Keratinocyte (primary cell): ENCODE measurements at regions not wholly inside any gene's neighbourhood (a gene's known extent, or its start where the extent isn't known, plus 50 kb on each side); places are given as distances from the start of the nearest gene placed in this dataset.

Experiments
- DNase-seq: peaks from one replicate; pipeline ENCODE4 v3.0.0-alpha.2; 2011; ENCODE audit warnings: low read depth, missing footprints, low spot score
- FAIRE-seq: peaks from 2 replicates; lab custom pipeline; 2011; peaks lifted over from hg19 to GRCh38; lab: Jason Lieb, UNC
- H2AFZ ChIP-seq: 2 replicates; pipeline ENCODE4 v1.6.0; 2012; ENCODE audit warnings: low read length, control low read depth, inconsistent platforms; ENCODE audit not compliant: control insufficient read depth
- H3K27ac ChIP-seq: 2 replicates; pipeline ENCODE4 v1.5.1; 2011; ENCODE audit warnings: low read length; ENCODE audit not compliant: control insufficient read depth, insufficient read depth
- H3K27me3 ChIP-seq: 3 replicates; pipeline ENCODE4 v1.6.0; 2011; ENCODE audit warnings: low read length; ENCODE audit not compliant: control insufficient read depth, insufficient read depth; ENCODE audit errors: extremely low read depth
- H3K36me3 ChIP-seq, 2 experiments: 2 replicates in 1 of 2; 3 replicates in 1 of 2; pipeline ENCODE4 v1.5.1; 2011; ENCODE audit warnings: low read length in 2 of 2, mild to moderate bottlenecking in 1 of 2; ENCODE audit not compliant: control insufficient read depth in 2 of 2, insufficient read depth in 2 of 2; ENCODE audit errors: extremely low read depth in 1 of 2
- H3K4me1 ChIP-seq: 3 replicates; pipeline ENCODE4 v1.5.1; 2011; ENCODE audit warnings: low read length; ENCODE audit not compliant: control insufficient read depth, insufficient read depth; ENCODE audit errors: extremely low read depth
- H3K4me2 ChIP-seq: 3 replicates; pipeline ENCODE4 v1.6.0; 2011; ENCODE audit warnings: low read depth, low read length; ENCODE audit not compliant: control insufficient read depth, insufficient read depth; ENCODE audit errors: extremely low read depth
- H3K4me3 ChIP-seq, 3 experiments: fragments of 200-600 bp in 1 of 3; sonication (generic) in 1 of 3; 2 replicates in 2 of 3; 3 replicates in 1 of 3; pipeline ENCODE4 v1.5.1; 2011 to 2016; ENCODE audit warnings: low read length in 3 of 3, mild to moderate bottlenecking in 3 of 3, control low read depth in 2 of 3, inconsistent platforms in 1 of 3, low read depth in 1 of 3, mixed read lengths in 1 of 3, mixed run types in 1 of 3, moderate library complexity in 1 of 3; ENCODE audit not compliant: control insufficient read depth in 2 of 3, insufficient read depth in 2 of 3; ENCODE audit errors: extremely low read depth in 1 of 3
- H3K79me2 ChIP-seq: 2 replicates; pipeline ENCODE4 v1.6.0; 2012; ENCODE audit warnings: low read length; ENCODE audit not compliant: control insufficient read depth, insufficient read depth
- H3K9ac ChIP-seq: 3 replicates; pipeline ENCODE4 v1.6.0; 2011; ENCODE audit warnings: low read length; ENCODE audit not compliant: control insufficient read depth, insufficient read depth; ENCODE audit errors: extremely low read depth
- H3K9me1 ChIP-seq: 3 replicates; pipeline ENCODE4 v1.6.0; 2011; ENCODE audit warnings: low read length; ENCODE audit not compliant: control insufficient read depth, insufficient read depth; ENCODE audit errors: extremely low read depth
- H3K9me3 ChIP-seq: 2 replicates; pipeline ENCODE4 v1.5.1; 2012; ENCODE audit warnings: low read depth, low read length; ENCODE audit not compliant: control insufficient read depth
- H4K20me1 ChIP-seq: 3 replicates; pipeline ENCODE4 v1.6.0; 2011; ENCODE audit warnings: low read length; ENCODE audit not compliant: control insufficient read depth, insufficient read depth; ENCODE audit errors: extremely low read depth
- EZH2 ChIP-seq: IDR thresholded peaks from one replicate; pipeline ENCODE4 v1.6.1; 2012; ENCODE audit warnings: inconsistent platforms, mild to moderate bottlenecking, low read length, moderate library complexity
- dilution Hi-C: fragments of 300-500 bp; cut with MboI; formaldehyde crosslinking; loops from one replicate; pipeline ENCODE4 v1.7.0; 2020; ENCODE audit warnings: low sequenced_read_pairs; ENCODE audit not compliant: extremely low pct_ligation_motif_present
- TF ChIP-seq, protein P1 (sequence below), 3 experiments: IDR thresholded peaks in 1 of 3; conservative IDR thresholded peaks in 1 of 3; optimal IDR thresholded peaks in 1 of 3; 2 replicates in 2 of 3; 3 replicates in 1 of 3; pipeline versions ENCODE3 to v1.5.1; 2011; ENCODE audit warnings: low read length in 3 of 3, mild to moderate bottlenecking in 3 of 3, moderate library complexity in 2 of 3, control low read depth in 1 of 3, inconsistent platforms in 1 of 3; ENCODE audit not compliant: insufficient read depth in 2 of 3; ENCODE audit errors: extremely low read depth in 1 of 3

DNA sequence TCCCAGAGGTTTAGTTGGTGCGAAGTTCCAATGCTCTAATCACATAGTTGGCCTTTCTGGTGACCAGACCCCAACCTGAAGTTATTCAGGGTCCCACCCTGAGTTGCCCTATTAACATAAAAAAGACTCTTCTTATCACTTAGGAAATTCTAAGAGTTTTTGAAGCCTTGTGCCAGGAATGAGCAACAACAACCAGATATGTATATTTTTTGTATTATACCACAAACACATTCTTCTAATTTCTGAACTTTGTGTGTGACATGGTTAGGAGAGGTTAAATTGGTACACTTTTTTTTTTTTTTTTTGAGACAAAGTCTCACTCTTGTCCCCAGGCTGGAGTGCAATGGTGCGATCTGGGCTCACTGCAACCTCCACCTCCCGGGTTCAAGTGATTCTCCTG, 320.4 kb upstream of the PDE3A start:
- FAIRE-seq: no peak
- DNase-seq: no peak

DNA sequence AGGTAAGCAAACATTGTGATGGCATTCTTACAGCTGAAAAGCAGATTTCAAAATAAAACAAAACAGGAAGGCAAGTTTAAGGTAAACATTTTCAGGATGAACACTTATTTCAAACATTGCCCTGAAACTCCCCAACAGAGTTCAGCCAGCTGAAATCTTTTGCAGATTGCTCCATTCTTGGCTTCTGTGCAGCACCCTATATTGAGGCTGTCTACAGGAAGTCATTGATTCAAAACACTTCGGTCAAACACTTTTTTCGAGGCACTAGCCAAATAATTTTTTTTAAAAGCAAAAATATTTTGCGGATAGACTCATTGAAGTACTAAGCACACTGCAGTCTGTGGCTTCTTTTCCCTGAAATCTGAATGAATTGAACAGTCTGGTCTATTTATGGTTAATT, 318.1 kb upstream of the PDE3A start:
- no peaks in the 10 kb centered on the region for H3K36me3 ChIP-seq
- H3K79me2 ChIP-seq: no peaks in the 10 kb centered on the region
- TF ChIP-seq, protein P1, sequence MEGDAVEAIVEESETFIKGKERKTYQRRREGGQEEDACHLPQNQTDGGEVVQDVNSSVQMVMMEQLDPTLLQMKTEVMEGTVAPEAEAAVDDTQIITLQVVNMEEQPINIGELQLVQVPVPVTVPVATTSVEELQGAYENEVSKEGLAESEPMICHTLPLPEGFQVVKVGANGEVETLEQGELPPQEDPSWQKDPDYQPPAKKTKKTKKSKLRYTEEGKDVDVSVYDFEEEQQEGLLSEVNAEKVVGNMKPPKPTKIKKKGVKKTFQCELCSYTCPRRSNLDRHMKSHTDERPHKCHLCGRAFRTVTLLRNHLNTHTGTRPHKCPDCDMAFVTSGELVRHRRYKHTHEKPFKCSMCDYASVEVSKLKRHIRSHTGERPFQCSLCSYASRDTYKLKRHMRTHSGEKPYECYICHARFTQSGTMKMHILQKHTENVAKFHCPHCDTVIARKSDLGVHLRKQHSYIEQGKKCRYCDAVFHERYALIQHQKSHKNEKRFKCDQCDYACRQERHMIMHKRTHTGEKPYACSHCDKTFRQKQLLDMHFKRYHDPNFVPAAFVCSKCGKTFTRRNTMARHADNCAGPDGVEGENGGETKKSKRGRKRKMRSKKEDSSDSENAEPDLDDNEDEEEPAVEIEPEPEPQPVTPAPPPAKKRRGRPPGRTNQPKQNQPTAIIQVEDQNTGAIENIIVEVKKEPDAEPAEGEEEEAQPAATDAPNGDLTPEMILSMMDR (optimal IDR thresholded peaks at IDR 0.05 in 1 of 3, IDR thresholded peaks at IDR 0.05 in 1 of 3, conservative IDR thresholded peaks at IDR 0.05 in 1 of 3; ENCODE audit: extremely low read depth in 1 of 3, insufficient read depth in 2 of 3, low read length in 3 of 3): no peak
- no peak for TF ChIP-seq EZH2
- no peak overlapping the region for H3K27ac ChIP-seq
- no peak overlapping the region for H2AFZ ChIP-seq
- FAIRE-seq (no peak), DNase-seq (no peak)
- no peak overlapping the region for H3K4me3 ChIP-seq
- dilution Hi-C loops: no loop called here
- H3K4me1 ChIP-seq: no peaks in the 10 kb centered on the region
- no peaks in the 10 kb centered on the region for H3K9me3 ChIP-seq
- H3K4me2 ChIP-seq: no peak overlapping the region
- H3K27me3 ChIP-seq: no peaks in the 10 kb centered on the region
- H3K9me1 ChIP-seq: no peaks in the 10 kb centered on the region
- H4K20me1 ChIP-seq: no peaks in the 10 kb centered on the region
- no peak overlapping the region for H3K9ac ChIP-seq

More for the DNA sequence above, 320.4 kb upstream of the PDE3A start:
- H3K4me1 ChIP-seq: no peaks in the 10 kb centered on the region
- no peak overlapping the region for H3K4me2 ChIP-seq
- TF ChIP-seq, protein P1 (optimal IDR thresholded peaks at IDR 0.05 in 1 of 3, IDR thresholded peaks at IDR 0.05 in 1 of 3, conservative IDR thresholded peaks at IDR 0.05 in 1 of 3; ENCODE audit: extremely low read depth in 1 of 3, insufficient read depth in 2 of 3, low read length in 3 of 3): no peak
- TF ChIP-seq EZH2: no peak
- H3K9me3 ChIP-seq: no peaks in the 10 kb centered on the region
- dilution Hi-C loops: no loop called here
- H3K27ac ChIP-seq: no peak overlapping the region
- no peak overlapping the region for H3K9ac ChIP-seq
- H4K20me1 ChIP-seq: no peaks in the 10 kb centered on the region
- H3K27me3 ChIP-seq: no peaks in the 10 kb centered on the region
- H3K79me2 ChIP-seq: no peaks in the 10 kb centered on the region
- no peaks in the 10 kb centered on the region for H3K36me3 ChIP-seq
- no peak overlapping the region for H3K4me3 ChIP-seq
- no peaks in the 10 kb centered on the region for H3K9me1 ChIP-seq
- H2AFZ ChIP-seq: no peak overlapping the region
